ENCODE measurements at regions not wholly inside any gene's neighbourhood (a gene's known extent, or its start where the extent isn't known, plus 50 kb on each side); places are given as distances from the start of the nearest gene placed in this dataset.
"Not testable (repeated sequence)": the region's sequence is repeated elsewhere in the genome, so short reads cannot be mapped to it uniquely, and the experiment has no call there.

DNA sequence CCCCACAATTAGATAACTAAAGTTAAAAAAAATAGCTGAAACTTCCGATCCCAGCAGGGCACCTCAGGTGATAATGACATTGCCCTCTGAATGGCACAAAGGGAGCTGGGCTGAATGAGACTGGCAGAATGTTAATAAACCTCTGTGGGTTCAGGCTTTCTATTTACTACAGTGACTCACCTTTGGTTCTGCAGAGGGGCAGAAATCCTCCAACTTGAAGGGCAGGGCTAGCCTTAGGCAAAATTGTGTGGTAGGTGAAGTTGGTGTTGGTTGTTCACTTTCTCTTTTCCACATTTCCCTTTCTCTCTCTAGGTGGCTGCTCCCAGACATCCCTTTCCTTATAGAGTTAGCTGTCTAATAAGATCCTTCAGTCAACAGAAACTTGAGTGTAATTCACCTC is 625.2 kb downstream of the EPM2A start:
- no peaks in the 10 kb centered on the region for H3K36me3 Mint-ChIP-seq
- DNase-seq (ENCODE audit: low spot score in 2 of 2, unreplicated experiment in 2 of 2), result no peak
- H3K4me3 Mint-ChIP-seq, result no peak overlapping the region
- TF ChIP-seq, protein P1, sequence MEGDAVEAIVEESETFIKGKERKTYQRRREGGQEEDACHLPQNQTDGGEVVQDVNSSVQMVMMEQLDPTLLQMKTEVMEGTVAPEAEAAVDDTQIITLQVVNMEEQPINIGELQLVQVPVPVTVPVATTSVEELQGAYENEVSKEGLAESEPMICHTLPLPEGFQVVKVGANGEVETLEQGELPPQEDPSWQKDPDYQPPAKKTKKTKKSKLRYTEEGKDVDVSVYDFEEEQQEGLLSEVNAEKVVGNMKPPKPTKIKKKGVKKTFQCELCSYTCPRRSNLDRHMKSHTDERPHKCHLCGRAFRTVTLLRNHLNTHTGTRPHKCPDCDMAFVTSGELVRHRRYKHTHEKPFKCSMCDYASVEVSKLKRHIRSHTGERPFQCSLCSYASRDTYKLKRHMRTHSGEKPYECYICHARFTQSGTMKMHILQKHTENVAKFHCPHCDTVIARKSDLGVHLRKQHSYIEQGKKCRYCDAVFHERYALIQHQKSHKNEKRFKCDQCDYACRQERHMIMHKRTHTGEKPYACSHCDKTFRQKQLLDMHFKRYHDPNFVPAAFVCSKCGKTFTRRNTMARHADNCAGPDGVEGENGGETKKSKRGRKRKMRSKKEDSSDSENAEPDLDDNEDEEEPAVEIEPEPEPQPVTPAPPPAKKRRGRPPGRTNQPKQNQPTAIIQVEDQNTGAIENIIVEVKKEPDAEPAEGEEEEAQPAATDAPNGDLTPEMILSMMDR (IDR thresholded peaks at IDR 0.05; ENCODE audit: unreplicated experiment), result no peak
- peaks cover 7% of the 10 kb centered on the region for H3K9me3 Mint-ChIP-seq
- H3K27me3 Mint-ChIP-seq (ENCODE audit: low read depth), result no peaks in the 10 kb centered on the region
- H3K27ac Mint-ChIP-seq, result no peak overlapping the region
- H3K4me1 Mint-ChIP-seq, result peaks cover 3% of the 10 kb centered on the region

GRCh38 chr6:145111407-145111806 is 623.9 kb downstream of the EPM2A start:
- not testable (repeated sequence) for H3K4me3 Mint-ChIP-seq; DNase-seq (ENCODE audit: low spot score in 2 of 2, unreplicated experiment in 2 of 2); H3K27ac Mint-ChIP-seq; H3K27me3 Mint-ChIP-seq (ENCODE audit: low read depth); H3K36me3 Mint-ChIP-seq; H3K9me3 Mint-ChIP-seq; H3K4me1 Mint-ChIP-seq

DNA sequence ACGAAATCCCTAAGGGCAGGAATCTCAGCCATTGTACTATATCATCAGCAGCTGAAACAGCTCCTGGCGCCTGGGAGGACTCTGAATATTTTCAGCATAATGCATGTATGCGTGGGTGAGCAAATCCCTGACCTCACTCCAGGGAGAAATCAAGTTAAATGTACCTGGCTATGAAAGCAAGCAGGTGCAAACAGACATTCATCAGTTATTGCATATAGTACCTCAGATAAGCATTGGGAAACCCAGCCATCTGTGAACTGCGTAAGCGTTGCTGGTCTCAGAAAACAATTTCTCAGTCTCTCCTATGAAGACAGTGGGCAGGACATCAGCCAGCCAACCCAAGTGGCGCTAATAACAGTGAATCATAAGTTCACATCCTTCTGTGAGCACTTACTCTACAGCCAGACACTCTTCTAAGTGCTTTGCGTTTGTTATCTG is 622.6 kb downstream of the EPM2A start:
- TF ChIP-seq, protein P1 (IDR thresholded peaks at IDR 0.05; ENCODE audit: unreplicated experiment), result no peak
- Mint-ChIP-seq H3K27me3 (ENCODE audit: low read depth) (no peaks in the 10 kb centered on the region), H3K9me3 (peaks cover 7% of the 10 kb centered on the region), H3K4me1 (peaks cover 3% of the 10 kb centered on the region), H3K27ac (no peak overlapping the region), H3K4me3 (no peak overlapping the region), H3K36me3 (no peaks in the 10 kb centered on the region)
- DNase-seq (ENCODE audit: low spot score in 2 of 2, unreplicated experiment in 2 of 2), result no peak

GRCh38 chr6:145115638-145116037 is 619.7 kb downstream of the EPM2A start:
- H3K27ac Mint-ChIP-seq, result no peak overlapping the region
- peaks cover 3% of the 10 kb centered on the region for H3K4me1 Mint-ChIP-seq

DNA sequence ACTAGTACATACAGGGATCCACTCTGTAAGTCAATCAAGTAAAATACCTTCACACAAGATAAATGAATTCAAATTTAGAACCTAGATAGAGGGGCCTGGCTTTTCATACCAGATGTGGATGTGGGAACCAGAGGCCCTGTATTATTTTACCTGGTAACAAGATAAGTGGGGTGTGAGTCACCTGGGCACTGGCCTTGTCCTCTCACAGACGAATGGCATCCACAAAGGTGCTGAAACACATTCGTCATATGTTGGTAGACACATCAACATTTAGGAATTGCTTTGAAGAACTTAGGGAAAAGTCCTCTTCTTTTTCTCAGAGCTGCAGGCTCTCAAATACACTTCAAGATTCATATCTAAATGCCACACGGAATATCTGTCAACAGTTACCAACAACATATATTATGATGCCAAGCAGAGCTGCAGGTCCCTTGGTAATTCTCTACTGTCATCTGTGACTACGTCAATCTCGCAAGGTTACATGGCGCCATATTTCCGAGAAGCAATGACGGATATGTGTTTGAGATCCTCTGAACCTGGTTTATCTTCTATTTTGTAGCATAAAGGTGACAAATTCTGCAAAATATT is 618.6 kb downstream of the EPM2A start:
- Mint-ChIP-seq H3K27me3 (ENCODE audit: low read depth) (no peaks in the 10 kb centered on the region), H3K27ac (no peak overlapping the region)

More at GRCh38 chr6:145115638-145116037, 619.7 kb downstream of the EPM2A start:
- no peak for DNase-seq (ENCODE audit: low spot score in 2 of 2, unreplicated experiment in 2 of 2)
- H3K4me3 Mint-ChIP-seq, result no peak overlapping the region
- TF ChIP-seq, protein P1 (IDR thresholded peaks at IDR 0.05; ENCODE audit: unreplicated experiment), result no peak
- H3K27me3 Mint-ChIP-seq (ENCODE audit: low read depth), result no peaks in the 10 kb centered on the region
- no peaks in the 10 kb centered on the region for H3K36me3 Mint-ChIP-seq
- peaks cover 7% of the 10 kb centered on the region for H3K9me3 Mint-ChIP-seq

DNA sequence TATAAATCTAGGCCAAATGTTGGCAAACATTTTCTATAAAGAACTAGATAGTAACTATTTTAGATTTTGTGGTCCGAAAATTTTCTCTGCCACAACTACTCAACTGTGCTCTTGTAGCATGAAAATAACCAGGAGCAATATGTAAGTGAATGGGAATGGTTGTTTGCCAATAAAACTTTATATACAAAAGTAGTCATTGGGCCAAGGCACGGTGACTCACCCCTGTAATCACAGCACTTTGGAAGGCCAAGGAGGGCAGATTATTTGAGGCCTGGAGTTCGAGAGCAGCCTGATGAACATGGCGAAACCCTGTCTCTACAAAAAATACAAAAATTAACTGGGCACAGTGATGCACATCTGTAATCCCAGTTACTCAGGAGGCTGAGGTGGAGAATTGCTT is 617.1 kb downstream of the EPM2A start:
- no peaks in the 10 kb centered on the region for H3K27me3 Mint-ChIP-seq (ENCODE audit: low read depth)
- H3K4me1 Mint-ChIP-seq, result peaks cover 3% of the 10 kb centered on the region
- DNase-seq (ENCODE audit: low spot score in 2 of 2, unreplicated experiment in 2 of 2), result no peak
- H3K27ac Mint-ChIP-seq, result no peak overlapping the region
- H3K36me3 Mint-ChIP-seq, result no peaks in the 10 kb centered on the region
- TF ChIP-seq, protein P1 (IDR thresholded peaks at IDR 0.05; ENCODE audit: unreplicated experiment), result no peak
- no peak overlapping the region for H3K4me3 Mint-ChIP-seq
- peaks cover 7% of the 10 kb centered on the region for H3K9me3 Mint-ChIP-seq

More for the DNA sequence above, 618.6 kb downstream of the EPM2A start:
- Mint-ChIP-seq H3K4me3 (no peak overlapping the region), H3K36me3 (no peaks in the 10 kb centered on the region), H3K4me1 (peaks cover 3% of the 10 kb centered on the region), H3K9me3 (peaks cover 10% of the 10 kb centered on the region)
- TF ChIP-seq, protein P1 (IDR thresholded peaks at IDR 0.05; ENCODE audit: unreplicated experiment), result no peak
- no peak for DNase-seq (ENCODE audit: low spot score in 2 of 2, unreplicated experiment in 2 of 2)
